HG02610 (cell line): ENCODE measurements at regions not wholly inside any gene's neighbourhood (a gene's known extent, or its start where the extent isn't known, plus 50 kb on each side); places are given as distances from the start of the nearest gene placed in this dataset.
"Not testable (repeated sequence)": the region's sequence is repeated elsewhere in the genome, so short reads cannot be mapped to it uniquely, and the experiment has no call there.

Experiments
- ATAC-seq: cut with Tn5 transposase; IDR thresholded peaks from one replicate; pipeline ENCODE4 v1.9.1; 2021; ENCODE audit warnings: mild to moderate bottlenecking, moderate library complexity; ENCODE audit not compliant: unreplicated experiment

DNA sequence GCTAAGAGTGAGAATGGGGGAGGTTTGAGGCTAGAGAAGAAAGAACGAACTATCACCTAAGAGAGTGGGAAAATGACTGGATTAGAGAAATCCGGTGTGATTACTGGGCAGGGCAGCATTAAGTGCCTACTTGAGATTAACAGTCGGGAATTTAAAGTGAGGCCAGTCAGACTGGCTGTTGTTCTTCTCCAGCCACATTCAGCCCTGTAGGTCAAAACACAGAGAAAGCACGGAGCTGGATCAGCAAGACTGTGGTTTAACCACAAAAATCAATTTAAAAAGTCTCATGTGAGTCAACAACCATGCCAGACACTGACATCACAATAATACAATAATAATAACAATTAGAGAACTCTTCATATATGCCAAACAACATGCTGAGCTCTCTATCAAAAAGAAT, 301.9 kb upstream of the SGK1 start:
- ATAC-seq: no peak

DNA sequence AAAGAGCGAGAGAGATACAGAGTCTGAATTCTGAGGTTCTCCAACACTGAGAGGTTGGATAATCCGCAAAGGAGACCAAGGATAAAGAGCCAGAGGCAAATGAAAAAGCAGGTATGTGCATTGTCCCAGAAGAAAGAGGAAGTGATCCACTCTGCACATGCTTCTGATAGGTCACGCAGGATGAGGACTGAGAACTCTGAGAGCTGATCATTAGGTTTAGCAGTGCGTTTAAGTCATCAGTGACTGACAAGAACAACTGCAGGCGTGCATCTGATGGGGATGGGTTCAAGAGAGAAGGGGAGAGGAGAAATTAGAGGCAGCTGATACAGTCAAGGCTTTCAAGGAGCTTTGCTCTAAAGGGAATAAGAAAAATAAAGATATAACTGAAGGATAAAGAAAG, 301.2 kb upstream of the SGK1 start:
- no peak for ATAC-seq

DNA sequence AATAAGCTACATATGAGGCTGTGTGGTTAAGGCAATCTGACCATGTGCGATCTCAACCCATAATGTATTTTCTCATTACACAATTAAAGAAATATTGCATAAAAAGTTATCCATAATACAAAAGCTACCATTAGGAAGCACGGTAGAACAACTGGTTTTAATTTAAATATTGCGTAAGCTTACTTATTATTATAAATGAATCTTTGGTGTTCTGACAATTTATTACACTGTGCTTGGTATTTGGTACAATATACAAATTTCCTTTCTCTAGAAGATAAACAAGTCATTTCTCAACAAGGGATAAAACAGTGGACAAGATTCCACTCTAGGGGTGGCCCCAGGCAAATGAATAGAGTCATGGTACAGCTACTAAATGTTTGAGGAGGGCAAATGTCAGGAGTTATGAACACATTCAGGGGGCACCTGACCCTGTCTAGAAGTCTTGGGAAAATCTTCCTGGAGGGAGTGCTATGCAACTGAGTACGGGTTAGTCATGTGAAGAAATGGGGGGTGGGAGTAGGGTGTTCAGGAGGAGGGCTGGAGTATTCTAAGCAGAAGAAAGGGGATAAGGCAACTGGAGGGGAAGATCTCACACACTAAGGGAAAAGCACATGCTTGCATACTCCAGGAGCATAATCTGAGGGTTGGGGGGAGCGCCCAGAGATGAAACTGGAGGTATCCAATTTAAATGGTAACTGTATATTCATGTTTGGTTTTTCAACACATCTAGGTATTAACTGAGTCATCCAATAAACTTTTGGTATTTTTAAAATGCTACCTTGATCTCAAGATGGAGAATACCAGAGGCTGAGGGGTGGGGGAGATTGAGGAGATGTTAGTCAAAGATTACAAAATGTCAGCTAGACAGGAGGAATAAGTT, 296.9 kb upstream of the SGK1 start:
- no peak for ATAC-seq

GRCh38 chr6:134612128-134612527, 294.2 kb upstream of the SGK1 start:
- not testable (repeated sequence) for ATAC-seq

- no peak for ATAC-seq
These were observed 292.5 kb upstream of the SGK1 start for GRCh38 chr6:134610411-134610810.

GRCh38 chr6:134609716-134610261, 291.9 kb upstream of the SGK1 start:
- no peak for ATAC-seq

GRCh38 chr6:134607411-134607810, 289.5 kb upstream of the SGK1 start:
- ATAC-seq: no peak

- ATAC-seq: no peak
These were observed 287.1 kb upstream of the SGK1 start for GRCh38 chr6:134605034-134605433.

GRCh38 chr6:134604014-134604676, 286.2 kb upstream of the SGK1 start:
- ATAC-seq: no peak

DNA sequence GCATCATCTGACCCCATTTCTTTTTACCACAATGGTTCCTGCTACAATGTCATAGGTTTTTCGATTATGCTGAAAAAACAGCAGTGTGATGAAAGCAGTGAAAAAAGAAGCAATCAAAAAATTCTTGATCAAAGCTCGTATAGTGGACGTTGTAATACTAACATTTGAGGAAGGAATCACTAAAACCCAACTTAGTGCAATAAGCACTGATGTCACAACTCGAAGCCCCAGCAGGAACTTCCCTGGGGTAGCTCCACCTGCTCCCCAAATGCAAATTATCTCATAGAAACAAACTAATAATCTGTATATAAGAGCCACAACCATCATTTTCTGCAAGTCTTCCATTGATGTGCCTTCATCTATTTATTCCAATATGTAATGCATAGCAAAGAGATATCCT, 285.6 kb upstream of the SGK1 start:
- ATAC-seq: no peak

GRCh38 chr6:134602123-134602522, 284.2 kb upstream of the SGK1 start:
- ATAC-seq: no peak

DNA sequence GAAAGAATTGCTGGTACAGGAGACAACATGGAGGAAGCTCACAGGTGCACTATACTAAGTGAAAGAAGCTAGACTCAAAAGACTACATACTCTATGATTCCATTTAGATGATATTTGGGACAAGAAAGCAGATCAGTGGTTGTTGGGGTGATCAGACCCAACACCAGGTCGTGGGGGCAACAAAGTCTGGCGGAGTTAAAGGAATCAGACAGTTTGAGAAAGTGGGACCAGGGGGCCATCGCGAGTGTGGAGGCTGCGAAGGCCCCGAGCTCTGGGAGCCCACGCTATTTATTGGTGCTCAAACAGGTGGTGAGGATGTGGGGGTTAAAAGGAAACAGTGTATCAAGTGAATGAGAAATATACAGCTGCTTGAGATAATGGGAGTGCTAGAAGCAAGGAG, 282.8 kb upstream of the SGK1 start:
- ATAC-seq: no peak

DNA sequence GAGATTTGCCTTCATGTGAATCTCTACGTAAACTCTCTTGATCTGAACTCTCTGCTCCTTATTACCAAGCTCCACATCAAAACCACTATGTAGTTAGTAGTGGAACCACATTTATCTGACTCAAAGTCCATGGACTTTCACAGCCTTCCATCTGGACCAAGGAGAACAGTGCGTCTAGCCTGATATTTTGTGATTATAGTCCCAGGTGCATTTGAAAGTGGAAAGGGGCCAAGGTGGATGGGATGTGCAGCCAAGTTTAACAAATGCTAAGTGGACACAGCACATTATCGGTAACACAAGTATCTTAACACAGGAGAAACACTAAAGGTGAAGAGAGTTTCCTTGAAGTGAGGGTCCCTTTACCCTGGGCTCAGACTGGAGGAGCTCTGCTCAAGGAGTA, 281.2 kb upstream of the SGK1 start:
- no peak for ATAC-seq

DNA sequence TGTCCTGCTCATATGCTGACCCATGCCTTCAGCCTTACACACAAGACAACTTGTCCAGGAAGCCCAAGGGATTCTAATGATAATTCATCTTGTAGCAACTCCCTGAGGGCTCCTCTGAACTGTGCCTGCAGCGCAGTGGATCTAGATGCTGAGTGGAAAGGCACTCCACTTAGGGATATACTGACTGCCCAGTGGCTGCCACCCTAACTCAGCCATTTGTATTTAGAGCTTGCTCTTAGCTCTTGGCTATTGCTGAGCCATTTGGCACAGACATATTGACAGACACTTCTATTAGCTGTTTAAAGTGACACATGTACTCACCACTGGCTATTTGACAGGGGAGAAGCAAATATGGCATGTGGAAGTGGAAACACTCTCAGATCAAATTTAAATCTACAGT, 278.3 kb upstream of the SGK1 start:
- ATAC-seq: no peak

DNA sequence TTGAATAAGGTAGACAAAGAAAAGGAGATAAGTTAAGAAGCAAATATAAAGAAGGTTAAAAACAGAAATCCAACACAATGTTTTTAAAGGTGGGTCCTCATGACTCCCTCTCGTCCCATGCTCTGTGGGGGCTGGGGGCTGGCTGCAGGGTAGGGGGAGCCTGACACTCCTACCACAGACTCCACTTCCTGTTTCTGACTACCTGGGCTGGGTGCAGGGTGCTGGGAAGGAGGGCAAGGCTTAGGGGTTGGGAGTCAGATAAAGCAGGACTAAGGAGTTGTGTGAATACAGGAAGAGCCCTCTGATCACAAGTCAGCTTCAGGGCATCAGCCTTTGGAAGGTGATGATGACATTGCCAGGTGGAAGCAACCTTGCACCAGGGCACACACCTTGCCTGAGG, 277.0 kb upstream of the SGK1 start:
- ATAC-seq: no peak

DNA sequence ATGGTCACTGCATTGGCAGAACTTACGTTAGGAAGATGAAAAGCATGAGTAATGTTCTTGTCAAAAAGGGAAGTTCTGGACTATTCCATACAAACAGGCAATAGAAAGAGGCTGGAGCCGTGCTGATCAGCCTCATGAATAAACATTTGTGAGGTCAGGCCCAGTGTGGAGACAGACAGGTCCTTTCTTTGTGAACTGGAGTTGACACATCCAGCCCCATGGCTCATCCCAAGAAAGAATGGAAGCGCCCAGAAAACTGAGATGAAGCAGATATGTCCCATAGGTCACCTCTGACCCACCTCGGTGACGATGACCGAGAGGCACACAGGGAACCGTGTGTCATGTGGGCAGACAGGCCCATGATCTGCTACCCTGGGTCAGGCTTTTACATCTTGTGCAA, 276.0 kb upstream of the SGK1 start:
- no peak for ATAC-seq

DNA sequence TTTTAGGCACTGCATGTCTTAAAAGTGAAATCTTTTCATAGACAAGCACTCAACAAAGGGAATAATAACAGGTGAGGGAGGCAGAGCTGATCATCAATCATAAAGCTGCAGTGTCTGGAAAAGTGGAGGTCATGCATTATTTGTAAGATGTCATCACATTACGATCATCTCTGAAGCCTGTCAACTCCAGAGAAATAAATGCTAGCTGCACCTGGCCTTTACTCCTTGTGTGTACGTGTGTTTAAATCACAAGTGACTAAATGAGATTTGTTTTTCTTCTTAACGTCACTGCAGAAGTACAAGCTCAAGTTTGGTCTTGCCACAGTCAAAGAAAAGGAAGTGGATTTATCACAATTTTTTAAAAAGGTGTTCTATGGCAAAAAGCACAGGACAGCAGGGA, 275.5 kb upstream of the SGK1 start:
- no peak for ATAC-seq

GRCh38 chr6:134593024-134593423, 275.1 kb upstream of the SGK1 start:
- ATAC-seq: no peak

DNA sequence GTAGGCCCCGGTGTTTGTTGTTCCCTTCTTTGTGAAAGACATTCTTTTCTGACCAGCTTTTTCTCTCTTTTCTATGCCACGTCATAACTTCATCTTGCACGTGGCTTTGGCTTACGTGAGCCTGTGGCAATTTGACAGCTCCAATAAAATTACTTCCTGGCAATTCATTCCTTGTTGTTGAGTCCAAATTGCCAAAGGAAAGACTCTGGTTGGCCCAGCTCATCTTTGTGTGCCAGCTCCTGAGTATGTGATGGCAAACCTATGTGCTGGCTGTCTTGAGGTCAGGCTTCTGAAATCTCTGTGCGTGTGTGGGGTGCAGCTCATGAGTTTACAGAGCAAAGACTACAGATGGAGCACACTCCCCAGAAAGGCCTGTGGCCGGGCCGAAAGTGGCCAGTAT, 272.5 kb upstream of the SGK1 start:
- ATAC-seq: no peak

- no peak for ATAC-seq
These were observed 272.1 kb upstream of the SGK1 start for GRCh38 chr6:134590004-134590403.

GRCh38 chr6:134589512-134589911, 271.6 kb upstream of the SGK1 start:
- no peak for ATAC-seq

GRCh38 chr6:134588267-134588666, 270.4 kb upstream of the SGK1 start:
- no peak for ATAC-seq
